HG03378 (cell line): ENCODE measurements at regions not wholly inside any gene's neighbourhood (a gene's known extent, or its start where the extent isn't known, plus 50 kb on each side); places are given as distances from the start of the nearest gene placed in this dataset.

Experiments
- ATAC-seq: cut with Tn5 transposase; IDR thresholded peaks from one replicate; pipeline ENCODE4 v1.9.1; 2021; ENCODE audit warnings: mild to moderate bottlenecking, moderate library complexity; ENCODE audit not compliant: unreplicated experiment

DNA sequence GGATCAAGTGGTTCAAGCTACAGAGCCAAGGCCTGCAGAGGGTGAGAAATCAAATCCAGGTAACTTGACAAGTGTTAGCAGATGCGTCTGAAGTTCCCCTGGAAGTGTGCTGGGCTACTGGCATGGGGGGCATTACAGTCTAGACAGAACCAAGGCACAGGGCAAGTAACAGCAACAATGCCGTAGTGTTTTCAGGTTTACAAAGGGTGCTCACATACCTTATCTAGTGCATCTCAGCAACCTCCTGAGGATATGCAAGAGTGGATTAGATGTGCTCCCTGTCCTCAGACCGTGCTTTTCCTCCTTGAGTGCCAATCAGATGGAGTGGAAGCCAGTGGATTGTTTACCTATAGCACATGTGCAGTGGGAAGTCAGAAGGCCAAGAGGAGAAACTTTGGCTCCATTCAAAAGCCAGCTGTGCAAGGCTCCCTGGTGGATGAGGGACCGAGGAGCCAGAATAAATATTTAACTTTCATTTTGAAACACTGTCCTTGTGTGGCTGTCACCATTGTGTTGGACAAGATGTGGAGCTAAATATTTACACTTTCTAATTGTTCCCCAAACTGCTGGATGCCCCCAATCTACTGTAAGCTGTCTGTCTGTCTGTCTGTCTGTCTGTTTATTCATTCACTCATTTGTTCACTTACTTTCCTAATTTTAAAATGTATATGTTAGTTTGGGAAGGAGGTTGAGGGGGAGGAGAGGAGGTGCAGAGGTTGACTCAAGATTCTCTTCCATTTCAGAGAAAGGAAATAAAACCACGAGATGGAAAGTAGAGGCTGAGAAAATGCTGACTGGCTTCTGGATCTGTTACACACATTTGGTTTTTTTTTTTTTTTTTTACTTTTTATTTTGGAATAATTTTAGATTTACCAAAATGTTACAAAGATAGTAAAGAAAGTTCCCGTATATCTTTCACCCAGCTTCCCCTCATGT lies 184.0 kb upstream of the PARP11 start:
- no peak for ATAC-seq

DNA sequence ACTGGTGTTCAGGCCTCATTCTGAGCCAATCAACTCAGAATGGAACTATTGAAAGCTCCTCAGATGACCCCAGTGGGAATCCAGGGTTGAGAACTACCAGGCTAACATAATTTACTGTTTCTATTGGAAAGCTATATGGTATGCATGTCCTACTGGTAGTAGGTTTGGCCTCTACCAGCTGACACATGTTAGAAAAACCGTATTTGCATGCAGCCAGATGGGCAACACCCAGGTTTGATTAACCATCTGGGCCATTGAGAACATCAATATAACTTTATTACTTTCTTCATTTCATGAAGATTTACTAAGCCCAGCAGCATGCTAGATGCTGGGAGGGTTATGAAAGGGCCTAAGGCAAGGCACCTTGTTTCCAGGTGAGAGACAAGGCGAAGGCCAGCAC lies 181.4 kb upstream of the PARP11 start:
- ATAC-seq: no peak

DNA sequence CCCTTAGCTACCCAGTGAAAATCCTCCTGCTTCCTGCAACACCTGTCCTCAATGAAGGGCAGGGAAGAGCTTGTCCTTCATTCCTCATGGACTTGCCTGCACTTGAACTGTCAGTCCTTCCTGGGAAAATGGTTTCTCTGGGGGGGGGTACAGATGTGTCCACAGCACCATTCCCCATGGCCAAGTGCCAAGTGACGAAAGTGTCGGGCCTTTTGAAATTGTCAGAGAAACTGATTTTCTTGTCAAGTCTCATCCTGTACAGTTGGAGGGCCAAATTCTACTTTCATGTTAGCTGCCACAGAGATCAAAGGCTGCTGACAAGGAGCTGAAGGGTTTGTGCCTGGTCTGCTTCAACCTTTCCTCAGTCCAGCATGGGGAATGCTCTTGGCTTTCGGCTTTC lies 179.5 kb upstream of the PARP11 start:
- no peak for ATAC-seq

DNA sequence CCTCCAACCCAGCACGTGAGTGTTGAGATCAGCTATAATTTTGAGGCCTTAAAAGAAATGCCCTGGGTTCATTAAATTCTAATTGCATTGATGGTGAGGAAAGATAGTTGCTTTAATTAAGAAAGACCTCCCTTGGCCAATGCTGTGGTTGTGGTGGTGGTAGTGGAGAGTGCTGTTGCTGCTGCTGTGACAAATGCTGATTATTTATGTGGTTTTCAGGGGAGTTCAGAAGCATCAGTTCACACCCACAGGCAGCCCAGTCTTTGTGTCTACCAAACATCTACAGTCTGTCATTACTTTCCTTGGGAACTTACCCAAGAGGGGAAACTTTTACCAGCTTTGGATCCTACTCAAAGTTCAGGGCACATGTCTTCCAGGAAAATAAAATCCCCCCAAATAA lies 178.4 kb upstream of the PARP11 start:
- no peak for ATAC-seq

DNA sequence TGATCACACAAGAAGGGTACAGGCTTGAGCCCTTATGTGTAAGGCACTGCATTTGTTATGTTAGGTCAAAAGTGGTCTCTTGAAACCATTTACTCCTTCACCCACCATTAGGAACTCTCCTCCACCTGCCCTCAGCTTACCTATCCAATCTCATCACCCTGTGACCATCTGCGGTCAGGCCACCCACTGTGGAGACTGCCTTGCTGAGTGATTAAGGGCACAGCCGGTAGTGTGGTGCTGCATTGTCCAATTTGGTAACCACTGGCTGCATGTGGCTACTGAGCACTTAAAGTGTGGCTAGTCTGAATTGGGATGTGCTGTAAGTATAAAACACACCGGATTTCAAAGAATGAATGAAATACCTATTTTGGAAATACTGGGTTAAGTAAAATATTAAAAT lies 177.1 kb upstream of the PARP11 start:
- no peak for ATAC-seq

DNA sequence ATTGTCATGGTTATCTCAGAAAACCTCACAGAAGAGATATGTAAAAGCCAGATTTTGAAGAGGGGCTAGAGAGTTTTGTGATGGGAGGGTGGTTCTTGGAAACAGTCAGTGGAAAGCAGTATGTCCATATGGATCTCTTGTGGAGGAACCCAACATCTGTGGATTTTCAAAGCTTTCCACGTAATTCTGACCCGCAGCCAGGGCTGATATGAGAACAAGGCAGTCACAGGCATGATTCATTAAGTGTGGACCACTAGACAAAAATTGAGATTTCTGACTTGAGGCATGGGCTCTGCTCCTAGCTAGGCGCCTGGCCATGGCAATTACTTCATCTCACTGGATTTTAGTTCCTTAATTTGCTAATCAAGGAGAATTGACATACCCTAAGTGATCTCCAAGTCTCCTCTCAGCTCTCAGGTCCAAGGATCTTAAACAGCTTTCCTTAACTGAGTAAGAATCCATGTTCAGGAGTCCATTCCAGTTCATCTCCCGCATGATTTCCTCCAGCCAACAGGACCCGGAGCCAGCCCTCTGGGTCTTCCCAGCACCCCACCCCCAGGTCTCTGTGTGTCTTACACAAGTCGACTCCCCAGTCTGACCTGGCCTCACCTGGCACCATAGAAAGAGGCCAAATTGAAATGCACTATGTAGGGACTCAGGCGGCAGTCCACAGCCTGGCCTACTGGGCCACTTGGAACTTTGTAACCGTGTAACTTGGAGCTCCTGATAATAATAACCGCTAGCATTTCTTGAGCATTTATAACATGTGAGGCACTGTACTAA lies 176.3 kb upstream of the PARP11 start:
- no peak for ATAC-seq

DNA sequence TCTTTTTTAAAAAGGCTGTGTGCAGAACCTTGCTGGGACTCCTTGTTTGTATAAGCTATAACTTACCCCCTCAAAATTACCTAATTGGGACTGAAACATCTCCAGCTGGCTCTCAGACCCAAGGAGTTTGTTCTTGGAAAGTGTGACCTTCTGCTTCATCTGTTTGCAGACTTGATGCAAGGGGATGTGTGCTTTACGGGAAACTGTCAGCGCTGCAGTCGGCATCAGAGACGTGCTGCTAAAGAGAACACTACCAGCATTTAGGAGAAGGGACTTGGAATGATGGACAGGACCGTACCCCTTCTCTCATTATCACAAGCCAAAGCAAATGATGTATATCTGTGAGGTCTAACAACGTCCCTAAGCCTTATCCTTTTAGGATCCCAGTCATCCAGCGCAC lies 174.2 kb upstream of the PARP11 start:
- ATAC-seq: no peak

DNA sequence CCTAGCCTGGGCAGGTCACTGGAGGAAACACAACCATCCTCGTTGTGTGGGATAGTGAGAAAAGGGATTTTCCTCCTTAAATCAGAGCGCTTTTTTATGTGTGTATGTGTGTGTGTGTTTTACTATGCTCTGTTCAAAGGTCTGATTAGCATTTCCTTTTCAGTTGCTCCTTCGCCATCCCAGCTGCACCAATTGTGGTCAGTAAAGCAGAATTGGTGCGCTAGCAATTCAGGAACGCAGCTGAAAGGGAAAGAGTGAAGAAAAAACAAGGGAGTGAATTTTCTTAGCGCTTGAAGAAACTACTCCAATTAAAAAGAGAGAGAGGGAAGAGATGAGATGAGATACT lies 173.3 kb upstream of the PARP11 start:
- ATAC-seq: no peak

DNA sequence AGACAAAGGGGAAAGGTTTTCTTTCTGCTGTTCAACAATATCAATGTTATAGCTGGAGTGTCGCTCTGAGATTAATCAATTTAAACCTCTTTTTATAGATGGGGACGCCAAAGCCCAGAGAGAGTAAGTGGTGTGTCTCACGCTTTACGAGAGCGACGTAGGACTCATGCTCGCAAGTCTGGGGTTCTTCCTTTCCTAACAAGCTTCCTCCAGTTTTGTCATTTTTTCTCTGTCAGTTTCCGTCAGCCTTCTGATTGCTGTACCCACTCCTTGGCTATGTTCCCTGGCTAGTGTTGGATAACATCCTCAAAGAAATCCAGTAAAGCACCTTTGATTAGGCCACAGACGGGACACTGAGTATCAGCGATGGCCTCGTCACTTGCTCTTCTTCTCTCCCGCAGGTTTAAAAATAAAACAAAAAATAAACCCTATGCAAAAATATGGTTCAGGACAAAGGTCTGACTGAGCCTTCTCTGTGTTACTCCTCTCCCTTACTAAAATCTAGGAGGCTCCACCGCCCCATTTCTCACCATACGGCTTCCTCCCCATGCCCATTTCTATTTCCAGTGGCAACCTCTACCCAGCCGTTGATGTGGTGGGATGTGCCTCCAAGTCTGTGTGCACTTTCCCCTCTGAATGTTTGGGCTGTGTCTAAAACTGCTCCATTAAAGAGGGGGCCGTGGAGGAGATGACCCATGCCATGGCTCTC lies 172.7 kb upstream of the PARP11 start:
- no peak for ATAC-seq

DNA sequence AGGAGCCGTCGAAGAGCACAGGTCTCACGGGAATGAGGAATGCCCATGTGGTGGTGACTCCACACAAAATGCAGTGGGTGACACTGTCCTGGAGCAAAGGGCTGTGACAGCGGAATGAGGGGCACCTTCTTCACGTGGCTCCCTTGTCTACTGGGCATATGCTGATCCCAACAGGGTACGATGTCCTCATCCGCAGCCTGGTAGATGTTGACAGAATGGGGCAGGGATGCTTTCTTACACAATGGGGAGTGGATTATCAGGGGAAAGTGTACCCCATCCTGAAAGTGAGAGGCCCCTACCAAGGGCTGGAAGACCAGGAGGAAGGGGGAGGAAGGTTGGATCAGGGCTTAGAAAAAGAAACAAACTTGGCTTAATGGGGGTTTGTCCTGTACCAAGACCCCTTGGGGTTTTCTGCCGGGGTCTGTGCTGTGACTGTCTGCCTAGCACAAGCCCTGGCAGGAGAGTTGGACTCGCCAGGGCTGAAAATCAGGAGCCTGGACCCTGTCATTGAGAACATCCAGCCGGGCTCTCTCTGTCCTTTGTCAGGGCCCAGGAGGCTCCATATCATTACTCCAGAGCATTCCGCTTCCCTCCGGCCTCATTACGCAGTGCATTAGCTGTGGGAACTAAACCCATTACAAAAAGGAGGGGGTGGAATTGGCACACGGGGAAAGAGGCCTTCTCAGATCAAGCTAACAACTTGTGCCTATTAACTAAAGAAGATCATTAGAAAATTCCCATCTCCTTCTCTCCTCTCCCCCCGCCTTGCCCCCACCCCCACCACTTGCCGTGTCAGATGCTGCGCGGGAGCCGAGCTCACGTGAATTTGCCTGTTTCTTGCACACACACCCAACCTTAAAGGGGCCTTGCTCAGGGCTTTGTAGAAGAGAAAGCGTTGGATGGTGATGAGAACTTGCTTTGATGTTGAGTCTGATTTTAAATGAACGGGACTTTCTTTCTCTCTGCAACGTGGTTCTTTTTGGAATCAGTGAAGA lies 171.8 kb upstream of the PARP11 start:
- no peak for ATAC-seq

DNA sequence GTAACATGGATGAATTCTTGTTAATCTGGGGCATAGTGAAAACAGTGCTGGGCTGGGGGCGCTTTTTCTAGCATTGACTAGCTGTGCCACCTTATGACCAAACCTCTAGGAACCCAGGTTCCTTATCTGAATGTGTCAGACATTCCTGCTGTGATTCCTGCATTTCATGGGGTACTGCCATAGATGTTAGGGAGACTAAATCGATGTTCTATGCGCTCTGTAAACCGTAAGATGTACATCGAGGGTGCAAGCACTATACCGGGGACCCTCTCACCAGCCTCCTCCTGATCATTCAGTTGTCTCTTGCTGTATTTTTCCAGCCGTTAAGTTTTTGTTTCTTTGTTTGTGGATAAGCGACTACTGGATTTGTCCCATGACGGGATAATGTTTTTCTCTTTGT lies 170.9 kb upstream of the PARP11 start:
- ATAC-seq: no peak

DNA sequence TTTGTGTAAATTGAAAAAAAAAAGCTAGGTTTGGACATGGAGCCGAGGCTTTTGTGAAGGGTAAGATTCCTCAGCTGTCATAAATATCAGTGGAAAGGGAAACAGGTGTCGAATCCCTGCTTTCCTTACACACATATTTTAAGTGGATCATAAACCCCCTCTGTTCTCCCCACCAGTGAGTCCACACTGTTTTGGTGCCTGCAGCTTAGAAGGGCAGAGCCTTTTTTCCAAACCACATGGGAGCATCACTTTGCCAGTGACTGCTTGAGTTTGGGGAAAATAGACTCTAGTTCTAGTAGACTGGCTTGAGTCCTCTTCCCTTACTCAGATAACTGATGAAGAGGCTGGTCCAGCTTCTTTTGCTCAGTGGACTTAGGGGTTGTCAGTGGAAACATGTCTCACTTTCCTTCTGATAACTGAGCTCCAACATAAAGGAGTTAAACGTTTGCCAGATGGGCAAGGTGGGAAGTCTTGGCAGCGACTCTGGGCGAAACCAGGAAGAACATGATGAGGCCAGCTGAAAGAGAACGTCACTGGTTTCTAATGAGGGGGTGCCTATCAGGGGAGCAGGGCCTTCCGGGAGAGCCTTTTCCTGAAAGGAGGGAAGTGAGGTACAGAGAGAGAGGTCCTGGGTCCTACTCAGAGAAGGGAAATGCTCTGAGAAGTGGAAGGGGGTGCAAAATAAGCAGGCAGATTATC lies 168.1 kb upstream of the PARP11 start:
- no peak for ATAC-seq

DNA sequence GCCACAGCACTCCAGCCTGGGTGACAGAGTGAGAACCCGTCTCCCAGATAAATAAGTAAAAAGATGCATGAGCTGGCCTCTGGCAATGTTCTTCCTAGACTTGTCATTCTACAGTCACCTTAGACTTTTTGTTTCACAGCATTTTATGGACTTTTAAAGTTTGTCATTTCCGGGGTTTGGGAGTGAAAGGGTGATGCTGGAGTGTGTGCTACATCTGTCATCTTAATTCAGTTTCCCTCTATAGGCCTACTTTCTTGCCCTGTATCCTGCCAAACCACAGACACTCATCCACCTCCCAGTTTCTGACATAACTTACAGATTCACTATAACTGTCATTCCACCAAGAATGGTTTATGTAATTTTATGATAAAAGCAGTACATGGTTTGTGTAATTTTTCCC lies 166.7 kb upstream of the PARP11 start:
- no peak for ATAC-seq

DNA sequence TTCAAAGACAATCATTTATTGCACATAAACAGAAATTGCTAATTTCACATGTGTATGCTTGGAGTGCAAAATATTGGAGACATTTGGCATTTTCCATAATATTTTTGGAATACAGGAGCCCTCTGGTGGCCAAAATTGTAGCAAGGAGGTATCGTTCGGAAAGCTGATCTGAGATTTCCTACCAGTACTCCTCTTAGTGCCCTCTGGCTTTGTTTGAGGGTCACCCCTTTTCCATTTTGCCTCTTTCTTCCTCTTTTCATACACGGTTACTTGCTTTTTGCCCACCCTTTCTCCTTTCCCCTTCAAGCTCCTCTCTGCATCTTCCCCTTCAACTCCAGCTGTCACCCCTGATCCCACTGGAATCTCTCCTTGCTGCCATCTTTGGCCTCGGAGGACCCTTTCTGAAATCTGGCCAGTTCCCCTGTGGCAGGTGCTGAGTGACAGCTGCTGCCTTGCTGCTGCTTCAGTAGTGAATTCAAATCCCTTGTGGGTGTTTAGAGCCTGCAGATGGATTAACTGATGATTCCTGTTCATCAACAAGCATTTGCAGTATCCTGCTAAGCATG lies 164.6 kb upstream of the PARP11 start:
- no peak for ATAC-seq

DNA sequence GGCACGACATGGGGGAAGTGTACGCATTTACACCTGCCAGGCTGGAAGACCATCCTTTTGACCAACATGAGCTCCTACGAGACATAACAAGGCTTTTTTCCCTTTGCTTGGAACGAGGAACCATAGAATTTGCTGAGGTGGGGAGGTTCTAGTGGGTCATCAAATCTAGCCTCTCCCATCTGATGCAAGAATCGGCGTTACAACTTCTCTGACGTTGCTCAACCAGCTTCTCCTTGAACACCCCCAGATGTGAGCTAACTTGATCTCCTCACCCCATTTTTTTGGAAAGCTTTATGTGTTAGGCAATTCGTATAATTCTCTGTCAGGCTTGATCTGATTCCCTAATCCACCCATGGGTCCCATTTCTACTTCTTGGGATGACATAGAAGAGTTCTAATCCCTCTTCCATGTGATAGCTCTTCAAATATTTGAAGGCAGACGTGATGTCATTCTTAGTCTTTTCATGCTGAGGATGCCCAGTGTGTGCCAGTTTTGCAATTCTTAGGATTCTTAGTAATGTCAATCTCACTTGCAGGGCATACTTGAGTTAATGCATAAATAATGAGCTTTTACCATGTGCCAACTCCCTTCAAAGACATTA lies 163.6 kb upstream of the PARP11 start:
- ATAC-seq: no peak

DNA sequence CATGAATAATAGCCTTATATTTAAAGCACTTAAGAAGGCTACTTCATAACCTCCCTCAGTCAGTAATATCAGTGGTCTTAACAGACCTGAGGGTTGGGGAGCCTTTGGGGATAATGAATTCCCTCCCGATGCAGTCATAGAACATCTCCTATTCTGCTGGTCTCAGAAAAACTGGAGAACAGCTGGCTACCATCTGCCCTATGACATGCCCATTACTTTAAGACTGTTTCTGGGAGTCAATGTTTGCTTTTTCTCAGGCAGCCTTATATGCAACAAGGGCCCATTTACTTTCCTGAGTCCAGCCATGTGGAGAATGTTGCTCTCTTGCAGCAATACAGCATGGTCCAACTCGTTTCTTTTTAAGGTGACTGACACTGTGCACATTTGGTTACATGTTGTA lies 161.7 kb upstream of the PARP11 start:
- no peak for ATAC-seq

DNA sequence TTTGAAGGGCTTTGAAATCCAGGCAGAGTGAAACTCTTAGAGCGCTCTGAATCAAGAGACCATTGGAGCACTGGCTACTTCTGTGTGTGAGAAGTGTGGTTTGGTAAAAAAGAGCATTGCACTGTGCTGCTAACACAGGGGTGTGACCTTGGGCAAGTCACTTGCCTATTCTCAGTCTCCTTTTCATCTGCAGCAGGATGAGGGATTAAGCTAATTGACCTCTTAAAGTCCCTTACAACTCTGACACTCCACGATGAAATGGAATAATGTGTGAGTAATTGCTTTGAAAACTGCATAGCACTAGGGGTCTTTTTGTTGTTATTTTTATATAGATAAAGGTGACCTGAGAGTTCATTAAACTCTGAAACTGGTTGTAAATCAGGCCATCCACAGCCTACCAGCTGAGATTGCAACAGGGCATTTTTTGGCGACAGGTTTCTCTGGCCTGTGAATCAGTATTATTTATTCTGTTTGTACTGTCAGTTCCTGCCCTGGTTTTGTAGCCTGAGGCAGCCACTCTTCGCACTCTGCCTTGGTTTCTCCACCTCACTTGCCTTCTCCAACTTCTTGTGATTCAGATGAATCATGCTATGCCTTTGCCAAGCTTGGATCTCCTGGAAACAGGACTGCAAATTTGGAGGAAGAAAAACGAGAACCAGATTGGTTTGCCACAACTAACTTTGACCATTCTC lies 159.9 kb upstream of the PARP11 start:
- ATAC-seq: no peak

DNA sequence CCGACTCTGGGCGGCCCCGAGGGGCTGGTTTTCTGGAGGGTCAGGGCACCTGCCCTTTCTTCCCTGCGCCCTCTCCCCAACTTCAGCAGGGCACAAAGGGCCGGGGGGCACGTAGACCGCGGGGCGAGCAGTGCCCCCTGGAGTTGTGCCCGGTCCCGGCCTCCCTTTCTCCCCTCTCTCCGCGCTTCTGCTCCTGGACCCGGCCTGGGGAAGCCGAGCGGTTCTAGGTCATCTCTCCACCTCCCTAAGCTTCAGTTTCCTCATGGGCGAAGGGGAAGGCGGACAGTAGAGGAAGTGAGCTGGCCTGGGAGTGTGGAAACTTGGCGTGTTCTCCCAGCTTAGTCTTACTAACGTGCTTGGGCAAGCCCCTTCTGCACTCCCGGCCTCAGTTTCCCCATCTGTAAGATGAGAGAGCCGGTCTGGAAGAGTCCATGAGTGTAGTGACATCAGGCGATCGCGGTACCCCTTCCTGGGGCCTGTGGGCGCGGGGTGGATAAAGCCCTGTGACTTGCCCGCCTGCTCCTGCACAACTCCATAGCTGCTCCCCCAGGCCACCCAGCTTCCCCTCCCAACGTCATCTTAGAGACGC lies 158.6 kb upstream of the PARP11 start:
- no peak for ATAC-seq
